HTR-8/SVneo (cell line): ENCODE measurements at regions not wholly inside any gene's neighbourhood (a gene's known extent, or its start where the extent isn't known, plus 50 kb on each side); places are given as distances from the start of the nearest gene placed in this dataset.
"Not testable (repeated sequence)": the region's sequence is repeated elsewhere in the genome, so short reads cannot be mapped to it uniquely, and the experiment has no call there.

Experiments
- DNase-seq: peaks from one replicate; pipeline ENCODE4 v3.0.0; 2011; ENCODE audit warnings: low spot score, mixed read lengths; ENCODE audit not compliant: insufficient read length
- FAIRE-seq: peaks from 2 replicates; lab custom pipeline; 2011; peaks lifted over from hg19 to GRCh38; lab: Jason Lieb, UNC

DNA sequence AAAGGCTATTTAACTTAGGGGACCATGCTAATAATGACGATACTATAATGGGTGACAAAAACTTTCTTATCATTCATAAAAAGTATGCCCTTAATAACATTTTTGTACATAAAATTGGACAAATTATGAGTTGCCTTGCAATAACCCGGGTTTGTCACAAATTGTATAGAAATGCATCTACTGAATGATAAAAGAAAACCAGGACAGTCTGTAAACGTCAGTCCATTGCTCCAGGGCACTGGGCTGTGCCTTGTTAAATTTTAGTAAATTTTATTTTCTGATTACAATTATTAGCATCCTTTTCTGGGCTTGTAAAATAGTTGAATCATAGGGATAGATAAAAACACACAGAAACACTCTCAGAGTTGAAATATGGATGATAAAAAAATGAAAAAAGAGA is 778.3 kb downstream of the RAPGEF2 start:
- DNase-seq = no peak
- no peak for FAIRE-seq

DNA sequence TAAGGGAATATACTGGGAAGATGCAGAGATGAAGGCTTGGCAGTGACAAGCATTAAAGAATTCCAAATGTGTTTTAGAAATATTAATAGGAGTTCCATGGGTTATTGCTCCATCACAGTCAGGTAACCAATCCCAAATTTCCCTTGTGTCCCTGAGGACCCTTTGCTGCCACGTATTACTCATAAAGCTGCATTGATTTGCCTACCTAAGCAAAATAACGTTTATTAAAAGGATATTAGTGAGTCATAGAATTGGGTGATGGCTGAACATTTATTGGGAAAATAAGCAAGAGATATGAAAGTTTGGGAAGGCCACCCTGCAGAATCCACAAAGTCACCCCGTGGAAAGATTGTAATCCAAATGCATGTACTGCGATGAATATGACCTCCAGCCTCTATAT is 782.1 kb downstream of the RAPGEF2 start:
- FAIRE-seq (no peak), DNase-seq (no peak)

DNA sequence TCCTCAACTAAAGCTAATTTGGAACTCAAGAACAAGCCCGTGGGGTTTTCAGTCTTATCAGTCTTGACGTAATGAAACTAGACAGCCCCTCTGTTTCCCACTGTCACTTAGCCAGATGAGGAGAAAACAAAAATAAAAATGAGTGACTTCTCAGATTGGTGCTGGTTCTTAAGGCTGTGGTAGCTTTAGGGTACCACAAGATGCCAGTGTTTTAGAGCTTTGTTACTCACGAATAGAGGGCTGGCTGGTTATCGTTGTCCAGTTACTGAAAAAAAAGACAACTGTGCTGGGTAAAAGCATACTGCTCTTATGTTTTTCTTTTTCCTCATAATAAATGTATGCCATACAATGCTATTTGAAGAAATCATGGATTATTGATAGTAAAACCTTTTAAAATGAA is 796.7 kb downstream of the RAPGEF2 start:
- FAIRE-seq = no peak
- no peak for DNase-seq

DNA sequence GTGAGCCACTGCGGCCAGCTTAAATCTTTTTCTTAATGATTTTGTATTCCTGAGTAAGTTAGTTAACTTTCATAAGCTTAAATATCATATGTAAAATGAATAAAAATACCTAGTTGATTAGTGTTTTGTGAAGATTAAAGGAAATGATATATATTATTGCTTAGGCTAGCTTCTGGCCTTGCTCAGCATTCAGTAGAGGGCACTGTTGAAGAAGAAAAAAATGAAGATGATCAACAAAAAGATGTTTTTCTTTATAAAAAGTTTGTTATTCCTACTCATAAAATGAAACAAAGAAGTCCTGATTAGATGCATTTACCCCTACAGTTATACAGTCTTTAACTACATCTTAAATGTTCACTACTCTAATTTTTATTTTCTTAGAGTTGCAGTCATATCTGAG is 797.7 kb downstream of the RAPGEF2 start:
- no peak for FAIRE-seq
- no peak for DNase-seq

DNA sequence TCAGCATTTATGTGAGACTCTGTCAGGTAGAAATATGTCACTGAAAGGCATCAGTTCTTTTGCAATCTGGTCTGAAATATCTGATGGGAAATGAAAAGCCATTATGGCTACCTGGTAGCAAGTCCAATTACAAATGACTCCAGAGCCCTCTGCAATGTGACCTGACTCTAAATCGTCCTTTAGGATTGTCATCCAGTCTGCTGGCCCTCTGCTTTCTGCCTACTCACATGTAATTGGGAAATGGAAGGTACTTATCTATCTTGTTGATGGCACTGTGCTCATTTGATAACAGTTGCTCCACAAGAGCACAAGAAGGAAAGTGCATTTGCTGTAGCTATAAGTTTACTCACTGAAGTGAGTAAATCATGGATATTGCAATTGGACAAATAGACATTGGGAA is 799.8 kb downstream of the RAPGEF2 start:
- DNase-seq = no peak
- FAIRE-seq = peak; percentile 31

DNA sequence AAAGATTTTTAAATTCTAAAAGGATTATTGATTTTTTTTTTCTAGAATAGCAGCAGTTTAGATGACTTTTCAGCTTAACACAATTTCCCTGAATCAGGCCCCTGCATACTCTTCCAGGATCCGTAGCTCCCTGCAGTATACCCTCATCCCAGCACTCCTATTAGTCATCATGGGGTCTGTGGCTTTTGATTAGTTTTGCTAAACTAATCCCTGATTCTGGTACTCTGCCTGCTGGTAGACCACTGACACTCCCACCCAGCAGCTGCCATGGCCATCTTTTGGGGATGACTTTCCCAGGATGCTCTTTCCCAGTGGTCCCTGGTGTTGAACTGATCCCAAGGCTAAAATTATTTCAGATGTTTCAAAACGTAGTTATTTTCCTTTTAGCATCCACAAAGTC is 802.0 kb downstream of the RAPGEF2 start:
- DNase-seq = no peak
- FAIRE-seq = no peak

DNA sequence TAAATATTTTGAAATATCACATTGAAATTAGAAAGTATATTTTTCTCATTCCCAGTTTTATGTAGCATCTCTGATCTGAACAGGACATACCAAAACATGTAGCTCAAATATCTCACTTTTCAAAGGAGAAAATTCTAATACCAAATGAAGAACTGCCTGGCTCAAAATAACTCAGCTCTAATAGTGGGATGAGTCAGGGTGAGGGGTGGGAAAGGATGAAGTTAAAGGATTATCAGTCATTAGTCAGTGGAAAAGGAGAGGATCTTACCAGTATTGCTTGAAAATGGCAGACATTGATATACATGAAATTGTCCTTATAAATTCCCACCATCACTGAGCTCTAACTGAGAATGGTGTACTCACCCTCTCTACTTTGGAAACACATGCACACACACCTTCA is 803.2 kb downstream of the RAPGEF2 start:
- DNase-seq (no peak), FAIRE-seq (no peak)

DNA sequence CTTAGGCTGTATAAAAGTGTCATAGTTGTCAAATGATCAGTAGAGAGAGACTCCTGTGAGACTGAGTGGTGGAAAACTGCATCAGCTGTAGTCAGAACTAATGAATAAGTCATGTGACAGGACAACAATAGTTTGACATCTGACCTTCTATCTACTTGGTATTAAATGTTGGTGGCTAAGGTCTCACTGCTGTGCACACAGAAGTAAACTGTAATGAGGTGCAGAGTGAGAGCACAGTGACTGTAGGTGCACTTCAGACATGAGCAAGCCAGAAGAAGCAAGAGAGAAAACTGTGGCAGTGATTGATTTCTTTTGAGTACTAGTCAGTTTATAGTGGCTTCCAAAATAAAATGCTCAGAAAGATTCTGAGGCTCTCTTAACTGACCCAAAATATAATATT is 803.6 kb downstream of the RAPGEF2 start:
- DNase-seq (no peak), FAIRE-seq (no peak)

DNA sequence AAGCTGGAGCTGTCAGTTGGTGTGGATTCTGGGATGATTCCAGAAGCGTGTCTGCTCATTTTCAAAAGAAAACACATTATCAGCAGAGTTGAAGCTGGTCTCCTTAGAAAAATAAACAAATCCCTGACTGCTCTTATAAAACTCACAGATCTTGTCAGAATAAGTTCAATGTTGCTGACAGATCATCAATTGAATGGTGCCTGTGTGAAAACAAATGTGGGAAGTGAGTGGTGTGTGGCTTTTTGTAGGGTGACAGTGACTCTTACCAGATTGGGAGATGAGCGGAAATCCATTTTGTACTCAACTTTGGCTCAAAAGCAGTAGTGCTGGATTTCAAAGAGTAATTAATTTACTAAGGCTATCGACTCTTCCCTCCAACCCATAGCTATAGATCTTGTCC is 807.8 kb downstream of the RAPGEF2 start:
- DNase-seq (no peak), FAIRE-seq (no peak)

DNA sequence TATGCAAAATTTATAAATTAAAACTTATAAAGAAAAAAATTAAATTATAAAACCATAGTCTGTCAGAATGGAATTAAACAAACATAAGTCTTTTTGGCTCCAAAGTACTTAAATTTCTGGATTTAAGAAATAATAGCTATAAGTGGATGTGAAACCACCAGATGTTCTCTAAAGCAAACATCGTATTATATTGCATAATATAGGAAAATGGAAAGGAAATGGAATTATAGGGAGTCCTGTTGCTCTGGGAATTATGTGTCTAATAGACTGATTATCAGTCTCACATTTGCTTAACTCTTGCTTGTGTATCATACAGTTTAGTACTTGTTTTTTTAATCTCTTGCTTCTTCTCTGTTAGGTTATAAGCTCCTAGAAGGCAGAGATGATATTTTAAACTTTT is 819.2 kb downstream of the RAPGEF2 start:
- DNase-seq = no peak

DNA sequence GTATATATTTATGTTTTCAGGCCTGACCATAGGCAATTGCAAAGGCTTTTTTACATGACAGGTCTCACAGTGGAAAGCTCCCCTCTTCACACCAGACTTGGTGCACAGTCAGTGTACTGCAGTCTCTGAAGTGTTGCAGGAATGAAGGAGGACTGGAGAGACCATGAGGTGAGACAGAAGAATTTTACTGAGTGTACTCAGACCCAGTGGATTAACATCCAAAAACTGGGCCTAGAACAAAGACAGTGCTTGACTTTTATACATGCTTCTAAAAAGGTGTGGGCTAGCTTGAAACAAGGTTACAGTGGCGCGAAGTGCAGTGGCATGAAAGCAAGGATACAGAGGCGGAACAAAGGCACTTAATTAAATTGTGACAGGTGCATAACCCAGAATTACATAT is 822.9 kb downstream of the RAPGEF2 start:
- DNase-seq = no peak

More for the DNA sequence above, 819.2 kb downstream of the RAPGEF2 start:
- FAIRE-seq = no peak

DNA sequence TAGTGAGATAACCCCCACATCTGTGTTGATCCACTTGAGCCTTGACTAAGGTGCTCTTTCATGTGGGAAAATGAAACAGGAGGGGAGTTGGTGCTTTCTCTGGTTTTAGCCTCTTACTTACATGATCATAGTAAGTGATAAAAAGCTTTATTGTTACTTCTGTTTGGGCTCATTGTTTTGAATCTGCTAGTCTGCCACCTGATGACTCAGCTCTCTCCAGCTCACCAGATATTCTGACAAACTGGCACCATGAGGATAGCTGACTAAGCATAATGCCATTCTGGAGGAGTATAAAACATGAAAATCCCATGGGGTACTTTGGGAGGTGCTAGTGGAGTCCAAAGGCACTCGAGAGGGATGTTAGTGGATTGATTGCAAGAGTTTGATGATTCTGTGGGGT is 824.0 kb downstream of the RAPGEF2 start:
- no peak for DNase-seq
- no peak for FAIRE-seq

More for the DNA sequence above, 822.9 kb downstream of the RAPGEF2 start:
- no peak for FAIRE-seq

DNA sequence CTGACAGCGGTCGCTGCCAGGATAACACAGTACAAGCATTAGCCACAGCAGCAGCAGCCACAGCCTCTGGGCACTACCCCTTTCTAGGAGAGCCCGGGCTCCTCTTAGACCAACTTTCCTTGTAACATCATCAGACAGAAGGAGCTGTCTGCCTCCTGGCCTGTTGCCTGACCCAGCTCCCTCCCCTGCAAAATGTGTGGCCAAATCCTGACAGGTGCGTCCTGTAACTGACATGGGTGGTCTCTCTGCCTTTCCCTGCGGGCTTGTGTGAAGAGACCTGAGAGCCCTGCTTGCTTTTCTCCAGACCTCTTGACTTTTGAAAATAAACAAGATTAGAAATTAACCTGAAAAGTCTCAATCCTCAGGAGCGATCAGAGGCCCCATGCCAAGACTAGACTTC is 824.9 kb downstream of the RAPGEF2 start:
- FAIRE-seq (no peak), DNase-seq (no peak)

DNA sequence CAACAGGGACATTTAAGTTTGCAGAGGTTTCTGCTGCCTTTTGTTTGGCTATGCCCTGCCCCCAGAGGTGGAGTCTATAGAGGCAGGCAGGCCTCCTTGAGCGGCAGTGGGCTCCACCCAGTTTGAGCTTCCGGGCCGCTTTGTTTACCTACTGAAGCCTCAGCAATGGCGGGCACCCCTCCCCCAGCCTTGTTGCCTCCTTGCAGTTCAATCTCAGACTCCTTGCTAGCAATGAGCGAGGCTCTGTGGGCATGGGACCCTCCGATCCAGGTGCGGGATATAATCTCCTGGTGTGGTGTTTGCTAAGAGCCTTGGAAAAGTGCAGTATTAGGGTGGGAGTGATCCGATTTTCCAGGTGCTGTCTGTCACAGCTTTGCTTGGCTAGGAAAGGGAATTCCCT is 831.7 kb downstream of the RAPGEF2 start:
- not testable (repeated sequence) for FAIRE-seq

DNA sequence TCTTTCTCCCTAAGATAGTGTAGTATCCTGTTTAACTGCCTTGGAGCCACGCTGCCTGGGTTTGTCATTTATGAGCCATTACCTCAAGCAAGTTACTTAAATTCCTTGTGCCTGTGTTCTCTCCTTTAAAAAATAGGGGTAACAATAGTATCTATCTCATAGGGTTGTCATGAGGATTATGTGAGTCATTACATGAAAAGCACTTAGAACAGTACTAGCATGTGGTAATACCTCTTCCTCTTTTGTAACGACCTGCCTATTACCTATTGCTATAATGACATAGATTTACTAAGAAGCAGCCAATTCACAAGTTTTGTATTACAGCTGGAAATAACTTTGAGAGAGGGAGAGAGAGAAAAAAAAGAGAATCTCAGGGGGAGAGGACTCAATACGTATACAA is 834.7 kb downstream of the RAPGEF2 start:
- FAIRE-seq (no peak), DNase-seq (no peak)

More for the DNA sequence above, 831.7 kb downstream of the RAPGEF2 start:
- DNase-seq = not testable (repeated sequence)

DNA sequence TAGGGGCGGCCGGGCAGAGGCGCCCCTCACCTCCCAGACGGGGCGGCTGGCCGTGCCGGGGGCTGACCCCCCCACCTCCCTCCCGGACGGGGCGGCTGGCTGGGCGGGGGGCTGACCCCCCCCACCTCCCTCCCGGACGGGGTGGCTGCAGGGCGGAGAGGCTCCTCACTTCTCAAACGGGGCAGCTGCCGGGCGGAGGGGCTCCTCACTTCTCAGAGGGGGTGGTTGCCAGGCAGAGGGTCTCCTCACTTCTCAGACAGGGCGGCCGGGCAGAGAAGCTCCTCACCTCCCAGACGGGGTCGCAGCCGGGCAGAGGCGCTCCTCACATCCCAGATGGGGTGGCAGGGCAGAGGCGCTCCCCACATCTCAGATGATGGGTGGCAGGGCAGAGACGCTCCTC is 836.8 kb downstream of the RAPGEF2 start:
- FAIRE-seq, DNase-seq: not testable (repeated sequence)

DNA sequence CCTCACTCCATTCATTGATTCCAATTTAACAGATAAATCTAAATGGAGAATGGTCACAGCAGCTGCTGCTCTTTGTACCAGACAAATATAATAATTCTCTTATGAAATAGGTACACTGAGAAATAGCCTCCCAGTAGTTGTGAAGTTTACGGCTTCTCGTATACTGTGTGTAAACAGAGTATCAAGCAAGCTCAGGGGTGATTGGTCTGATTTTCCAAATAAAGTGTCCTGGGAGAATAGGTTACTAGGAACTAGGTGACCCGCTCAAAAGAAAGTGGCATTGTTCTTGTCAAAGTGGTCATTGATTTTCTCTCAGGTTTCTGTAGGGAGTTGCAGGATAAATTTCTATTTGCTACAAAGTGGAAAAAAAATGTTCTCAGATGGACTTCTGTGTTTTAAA is 838.2 kb downstream of the RAPGEF2 start:
- DNase-seq (no peak), FAIRE-seq (no peak)

DNA sequence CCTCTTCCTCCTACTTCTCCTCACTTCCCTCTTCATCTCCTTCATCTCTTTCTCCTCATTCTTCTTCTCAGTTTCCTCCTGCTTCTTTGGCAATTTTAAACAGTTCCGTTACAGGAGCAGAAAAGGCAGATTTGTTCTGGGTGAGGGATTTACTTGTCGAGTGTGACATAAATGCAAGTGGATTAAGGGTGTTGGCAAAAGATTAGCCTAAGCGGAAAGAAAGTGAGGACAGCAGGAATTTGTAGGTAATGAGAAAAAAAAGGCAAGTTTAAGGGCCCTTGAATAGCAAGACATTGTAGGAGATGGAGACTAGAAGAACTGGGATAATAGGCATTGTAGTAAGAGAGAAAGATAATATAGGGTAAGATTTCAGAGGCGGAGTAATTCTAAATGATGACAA is 841.6 kb downstream of the RAPGEF2 start:
- FAIRE-seq = no peak
- no peak for DNase-seq

DNA sequence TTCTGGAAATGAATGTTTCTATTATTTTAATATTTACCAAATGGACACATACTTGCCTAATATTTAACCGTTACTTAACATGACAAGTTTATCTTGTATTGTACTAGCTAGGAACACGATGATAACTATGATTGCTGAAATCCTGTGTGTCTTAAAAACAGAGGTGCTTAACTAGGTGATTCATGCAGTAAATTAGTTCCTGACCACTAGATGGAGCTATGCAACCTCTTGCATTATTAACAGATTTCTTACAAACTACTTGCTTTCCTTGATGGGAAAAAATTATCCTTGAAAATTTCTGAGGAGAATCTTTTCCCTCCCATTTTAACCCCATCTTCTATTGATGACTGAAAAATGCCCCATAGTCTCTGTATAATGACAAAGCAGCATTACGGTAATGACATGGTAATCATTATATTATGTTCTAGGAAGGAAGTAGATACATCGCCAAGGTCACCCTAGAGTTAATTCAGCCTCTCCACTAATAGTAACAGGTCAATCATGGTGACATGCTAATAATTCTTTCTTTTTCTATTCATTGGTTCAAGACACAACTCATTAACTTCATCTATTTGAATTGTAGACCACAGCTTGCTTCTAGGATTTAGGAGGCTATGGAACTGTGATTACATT is 844.2 kb downstream of the RAPGEF2 start:
- DNase-seq (peak; percentile 35), FAIRE-seq (no peak)

DNA sequence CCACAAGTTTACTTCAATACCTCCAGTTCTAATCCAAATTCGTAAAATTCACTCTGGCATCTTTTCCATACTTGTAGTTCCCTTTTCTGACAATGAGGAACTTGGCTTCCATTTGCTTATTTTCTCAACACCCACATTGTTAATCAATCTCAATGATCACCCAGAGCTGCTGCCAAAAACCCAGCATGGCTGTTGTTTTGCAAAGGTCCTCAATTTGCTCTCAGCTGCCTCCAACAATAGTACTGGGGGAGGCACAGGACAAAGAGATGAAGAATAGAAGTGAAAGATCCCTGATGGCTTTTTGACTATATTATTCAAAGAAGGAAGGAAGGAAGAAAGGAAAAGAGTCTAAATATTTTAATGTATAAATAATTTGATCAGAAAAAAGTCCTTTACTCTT is 847.8 kb downstream of the RAPGEF2 start:
- FAIRE-seq = no peak

DNA sequence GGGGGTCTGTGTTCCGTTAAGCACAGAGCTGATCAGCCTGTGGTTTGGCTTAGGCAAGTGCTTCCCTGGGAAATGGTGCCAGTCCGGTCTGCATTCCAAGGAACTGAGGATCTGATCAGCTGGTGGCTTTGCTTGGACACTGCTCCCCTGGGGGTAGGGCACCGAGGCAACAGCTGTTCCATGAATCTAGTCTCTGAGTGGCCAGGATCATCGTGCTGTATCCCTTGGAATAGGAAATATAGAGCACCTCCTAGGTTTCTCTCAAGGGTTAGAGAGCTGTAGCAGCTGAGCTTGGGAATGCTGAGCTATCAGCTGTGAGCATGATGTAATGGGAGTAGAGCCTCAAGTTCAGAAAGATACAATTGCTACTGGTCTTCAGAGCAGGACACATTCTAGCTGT is 863.9 kb downstream of the RAPGEF2 start:
- FAIRE-seq (no peak), DNase-seq (no peak)

More for the DNA sequence above, 847.8 kb downstream of the RAPGEF2 start:
- no peak for DNase-seq

DNA sequence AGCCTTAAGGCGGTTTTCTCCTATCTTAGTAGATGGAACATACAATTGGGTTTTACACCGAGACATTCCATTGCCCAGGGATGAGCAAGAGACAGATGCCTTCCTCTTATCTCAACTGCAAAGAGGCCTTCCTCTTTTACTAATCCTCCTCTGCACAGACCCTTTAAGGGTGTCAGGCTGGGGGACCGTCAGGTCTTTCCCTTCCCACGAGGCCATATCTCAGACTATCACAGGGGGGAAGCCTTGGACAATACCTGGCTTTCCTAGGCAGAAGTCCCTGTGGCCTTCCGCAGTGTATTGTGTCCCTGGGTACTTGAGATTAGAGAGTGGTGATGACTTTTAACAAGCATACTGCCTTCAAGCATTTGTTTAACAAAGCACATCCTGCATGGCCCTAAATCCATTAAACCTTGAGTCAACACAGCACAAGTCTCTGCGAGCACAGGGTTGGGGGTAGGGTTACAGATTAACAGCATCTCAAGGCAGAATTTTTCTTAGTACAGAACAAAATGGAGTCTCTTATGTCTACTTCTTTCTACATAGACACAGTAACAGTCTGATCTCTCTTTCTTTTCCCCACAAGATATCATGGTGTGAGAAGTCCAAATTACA is 874.1 kb downstream of the RAPGEF2 start:
- not testable (repeated sequence) for FAIRE-seq, DNase-seq
